HepG2 (cell line): ENCODE measurements at regions not wholly inside any gene's neighbourhood (a gene's known extent, or its start where the extent isn't known, plus 50 kb on each side); places are given as distances from the start of the nearest gene placed in this dataset.

Experiments used
- BRCA1 ChIP-seq: sonication (generic); formaldehyde crosslinking; IDR thresholded peaks from 2 replicates; pipeline ENCODE4 v1.4.0; 2020; ENCODE audit warnings: missing genetic modification reagents
- CENPX ChIP-seq: sonication (generic); formaldehyde crosslinking; IDR thresholded peaks from 2 replicates; pipeline ENCODE4 v1.9.0; 2021; ENCODE audit warnings: mild to moderate bottlenecking, missing genetic modification reagents, moderate library complexity
- EZH2 ChIP-seq: conservative IDR thresholded peaks from 2 replicates; pipeline ENCODE4 v1.6.1; 2012; ENCODE audit warnings: mild to moderate bottlenecking, low read depth, low read length, moderate library complexity
- GABPA ChIP-seq, 2 experiments: IDR thresholded peaks; 2 replicates each; pipeline ENCODE4 v1.6.1; 2011 to 2016; ENCODE audit warnings: low read depth in 2 of 2, low read length in 1 of 2, missing biosample characterization in 1 of 2, missing genetic modification characterization in 1 of 2
- GATAD2A ChIP-seq: IDR thresholded peaks from 2 replicates; pipeline ENCODE4 v1.6.1; 2016
- NR3C1 ChIP-seq: sonication (generic); formaldehyde crosslinking; IDR thresholded peaks from 2 replicates; pipeline ENCODE4 v1.4.0; 2020; ENCODE audit warnings: missing genetic modification reagents
- RFX5 ChIP-seq: IDR thresholded peaks from 2 replicates; pipeline ENCODE4 v1.6.1; 2011; ENCODE audit warnings: low read depth, low read length, improper control_type of control experiment
- ZNF451 ChIP-seq: sonication (generic); formaldehyde crosslinking; IDR thresholded peaks from 2 replicates; pipeline ENCODE4 v1.5.0; 2020; ENCODE audit warnings: mild to moderate bottlenecking, missing genetic modification reagents
- TF ChIP-seq, protein P1 (sequence below): sonication (generic); formaldehyde crosslinking; IDR thresholded peaks from 2 replicates; pipeline ENCODE4 v1.4.0; 2020; ENCODE audit warnings: missing genetic modification reagents
- TF ChIP-seq, protein P2 (sequence below), 2 experiments: sonication (generic) in 1 of 2; formaldehyde crosslinking in 1 of 2; IDR thresholded peaks; 2 replicates each; pipeline versions ENCODE4 v1.5.1 to v1.6.1; 2011 to 2020; ENCODE audit warnings: borderline replicate concordance in 1 of 2, low read depth in 1 of 2, low read length in 1 of 2, mild to moderate bottlenecking in 1 of 2, missing genetic modification reagents in 1 of 2, moderate library complexity in 1 of 2

DNA sequence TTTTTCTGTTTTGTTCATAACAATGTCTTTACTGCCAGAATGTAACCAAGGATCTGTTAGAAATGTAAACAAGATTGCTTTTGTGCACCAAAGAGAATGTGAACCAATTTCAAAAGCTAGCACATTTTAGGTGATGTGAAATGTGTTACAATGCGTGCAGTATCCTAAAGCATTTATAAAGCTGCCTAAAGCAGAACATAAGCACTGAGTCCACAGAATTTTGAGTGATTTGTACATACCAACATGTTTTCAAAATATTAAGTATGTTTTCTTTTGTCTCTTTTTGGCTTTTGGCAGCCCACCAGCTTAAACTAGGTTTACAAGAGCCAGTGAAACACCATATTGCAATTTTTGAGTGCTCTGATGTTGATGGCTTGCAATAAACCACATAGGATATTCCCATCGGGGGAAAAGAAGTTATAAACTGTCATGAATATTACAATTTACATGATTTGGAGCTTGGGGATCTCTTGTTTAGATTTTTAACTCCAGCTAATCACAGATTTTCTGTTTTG is 364.0 kb downstream of the ZIC1 start:
- TF ChIP-seq RFX5 = no peak
- no peak for TF ChIP-seq GABPA (IDR thresholded peaks at IDR 0.05; ENCODE audit: low read depth, low read length)
- TF ChIP-seq GABPA (CRISPR knock-in tag; IDR thresholded peaks at IDR 0.05; ENCODE audit: low read depth) = no peak
- TF ChIP-seq, protein P1, sequence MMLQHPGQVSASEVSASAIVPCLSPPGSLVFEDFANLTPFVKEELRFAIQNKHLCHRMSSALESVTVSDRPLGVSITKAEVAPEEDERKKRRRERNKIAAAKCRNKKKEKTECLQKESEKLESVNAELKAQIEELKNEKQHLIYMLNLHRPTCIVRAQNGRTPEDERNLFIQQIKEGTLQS (CRISPR knock-in tag) = no peak
- TF ChIP-seq BRCA1 (CRISPR knock-in tag) = no peak
- no peak for TF ChIP-seq NR3C1 (CRISPR knock-in tag)
- no peak for TF ChIP-seq GATAD2A
- no peak for TF ChIP-seq ZNF451 (CRISPR knock-in tag)
- TF ChIP-seq, protein P2, sequence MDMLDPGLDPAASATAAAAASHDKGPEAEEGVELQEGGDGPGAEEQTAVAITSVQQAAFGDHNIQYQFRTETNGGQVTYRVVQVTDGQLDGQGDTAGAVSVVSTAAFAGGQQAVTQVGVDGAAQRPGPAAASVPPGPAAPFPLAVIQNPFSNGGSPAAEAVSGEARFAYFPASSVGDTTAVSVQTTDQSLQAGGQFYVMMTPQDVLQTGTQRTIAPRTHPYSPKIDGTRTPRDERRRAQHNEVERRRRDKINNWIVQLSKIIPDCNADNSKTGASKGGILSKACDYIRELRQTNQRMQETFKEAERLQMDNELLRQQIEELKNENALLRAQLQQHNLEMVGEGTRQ (IDR thresholded peaks at IDR 0.05; ENCODE audit: low read depth, low read length) = no peak
- TF ChIP-seq, protein P2 (CRISPR knock-in tag; IDR thresholded peaks at IDR 0.05; ENCODE audit: borderline replicate concordance) = no peak
- no peak for TF ChIP-seq EZH2
- no peak for TF ChIP-seq CENPX
